CD4-positive, CD25-positive, alpha-beta regulatory T cell (primary cell): ENCODE measurements at regions not wholly inside any gene's neighbourhood (a gene's known extent, or its start where the extent isn't known, plus 50 kb on each side); places are given as distances from the start of the nearest gene placed in this dataset.
"Not testable (repeated sequence)": the region's sequence is repeated elsewhere in the genome, so short reads cannot be mapped to it uniquely, and the experiment has no call there.

Experiments
- ATAC-seq, 2 donors: fragments of 150-1000 bp; cut with Tn5 transposase; one replicate each; pipeline ENCODE4 v1.10.0; 2021; ENCODE audit warnings: low read depth in 2 of 2, moderate number of reproducible peaks in 2 of 2, moderate library complexity in 1 of 2
- DNase-seq, 3 donors: peaks; one replicate each; pipeline versions ENCODE4 v3.0.0 to v3.0.0-alpha.2; 2012 to 2022; ENCODE audit warnings: mixed read lengths in 1 of 3
- H3K27ac ChIP-seq: one replicate; pipeline ENCODE4 v1.7.0; 2013; ENCODE audit warnings: mild to moderate bottlenecking, low read length; ENCODE audit not compliant: insufficient read depth, poor library complexity, severe bottlenecking
- H3K27me3 ChIP-seq: one replicate; pipeline ENCODE4 v1.7.0; 2013; ENCODE audit warnings: low read length; ENCODE audit not compliant: control insufficient read depth, insufficient read depth
- H3K36me3 ChIP-seq: one replicate; pipeline ENCODE4 v1.7.0; 2013; ENCODE audit warnings: mild to moderate bottlenecking, low read length, moderate library complexity; ENCODE audit not compliant: control insufficient read depth, insufficient read depth
- H3K4me1 ChIP-seq: 2 replicates; pipeline ENCODE4 v1.7.0; 2013; ENCODE audit warnings: mild to moderate bottlenecking, low read length; ENCODE audit not compliant: insufficient read depth, control insufficient read depth, poor library complexity, severe bottlenecking
- H3K4me3 ChIP-seq: one replicate; pipeline ENCODE4 v1.7.0; 2013; ENCODE audit warnings: low read depth, mild to moderate bottlenecking, low read length, moderate library complexity
- H3K9me3 ChIP-seq, 2 experiments: 1 replicate in 1 of 2; 2 replicates in 1 of 2; pipeline ENCODE4 v1.7.0; 2013; ENCODE audit warnings: low read length in 2 of 2, mild to moderate bottlenecking in 1 of 2, moderate library complexity in 1 of 2; ENCODE audit not compliant: control insufficient read depth in 2 of 2
- H3K27ac Mint-ChIP-seq, 3 donors: one replicate each; pipeline ENCODE4 v1.8.0; 2020 to 2022; ENCODE audit warnings: mild to moderate bottlenecking in 3 of 3, mixed read lengths in 3 of 3, moderate library complexity in 2 of 3
- H3K27me3 Mint-ChIP-seq: one replicate; pipeline ENCODE4 v1.8.0; 2022; ENCODE audit warnings: mild to moderate bottlenecking, mixed read lengths
- H3K36me3 Mint-ChIP-seq: one replicate; pipeline ENCODE4 v1.8.0; 2020; ENCODE audit warnings: mixed read lengths
- H3K4me1 Mint-ChIP-seq, 4 donors: one replicate each; pipeline ENCODE4 v1.8.0; 2020 to 2022; ENCODE audit warnings: mixed read lengths in 4 of 4, mild to moderate bottlenecking in 1 of 4
- H3K4me3 Mint-ChIP-seq, 4 donors: one replicate each; pipeline ENCODE4 v1.8.0; 2020 to 2022; ENCODE audit warnings: mild to moderate bottlenecking in 4 of 4, mixed read lengths in 4 of 4, moderate library complexity in 3 of 4
- H3K9me3 Mint-ChIP-seq, 7 donors: one replicate each; pipeline ENCODE4 v1.8.0; 2020 to 2022; ENCODE audit warnings: mixed read lengths in 7 of 7, mild to moderate bottlenecking in 3 of 7, moderate library complexity in 2 of 7

DNA sequence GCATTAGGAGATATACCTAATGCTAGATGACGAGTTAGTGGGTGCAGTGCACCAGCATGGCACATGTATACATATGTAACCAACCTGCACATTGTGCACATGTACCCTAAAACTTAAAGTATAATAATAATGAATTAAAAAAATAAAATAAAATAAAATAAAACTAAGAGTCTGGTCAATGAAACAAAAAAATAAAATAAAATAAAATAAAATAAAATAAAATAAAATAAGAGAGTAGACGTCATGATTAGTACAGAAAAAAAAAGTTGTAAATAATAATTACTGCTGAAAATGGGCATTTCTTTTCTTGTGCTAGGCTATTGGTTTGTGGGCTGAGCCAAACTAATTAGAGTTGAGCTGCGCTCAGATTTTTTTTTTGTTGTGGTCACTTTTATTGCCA lies 362.8 kb downstream of the CYLC2 start:
- not testable (repeated sequence) for H3K27me3 ChIP-seq, H3K27me3 Mint-ChIP-seq, H3K36me3 ChIP-seq, DNase-seq, H3K4me1 Mint-ChIP-seq, H3K4me1 ChIP-seq, H3K4me3 Mint-ChIP-seq, H3K27ac ChIP-seq, H3K4me3 ChIP-seq, H3K36me3 Mint-ChIP-seq, H3K9me3 ChIP-seq, H3K27ac Mint-ChIP-seq, ATAC-seq
- peaks cover 2 to 26% (median 5%) of the 10 kb centered on the region in 7 donors for H3K9me3 Mint-ChIP-seq

- H3K9me3 Mint-ChIP-seq = peaks cover 0 to 15% (median 5%) of the 10 kb centered on the region in 7 donors
- Histone ChIP-seq H3K36me3 (no peaks in the 10 kb centered on the region), H3K4me3 (no peak overlapping the region), H3K27me3 (no peaks in the 10 kb centered on the region), H3K4me1 (no peaks in the 10 kb centered on the region), H3K27ac (no peak overlapping the region), H3K9me3 (no peaks in the 10 kb centered on the region)
- no peak overlapping the region for H3K27ac Mint-ChIP-seq
- no peak for ATAC-seq
- H3K4me3 Mint-ChIP-seq = no peak overlapping the region
- no peaks in the 10 kb centered on the region for H3K27me3 Mint-ChIP-seq
- H3K4me1 Mint-ChIP-seq = no peaks in the 10 kb centered on the region
- DNase-seq = no peak
- H3K36me3 Mint-ChIP-seq = no peaks in the 10 kb centered on the region
Measured at GRCh38 chr9:103361906-103362305, 366.8 kb downstream of the CYLC2 start.

GRCh38 chr9:103362986-103363385 lies 367.9 kb downstream of the CYLC2 start:
- ATAC-seq (no peak), DNase-seq (no peak)
- Mint-ChIP-seq H3K36me3 (no peaks in the 10 kb centered on the region), H3K4me1 (no peaks in the 10 kb centered on the region), H3K4me3 (no peak overlapping the region), H3K27ac (no peak overlapping the region), H3K9me3 (peaks cover 0 to 15% (median 5%) of the 10 kb centered on the region in 7 donors), H3K27me3 (no peaks in the 10 kb centered on the region)
- H3K36me3 ChIP-seq = no peaks in the 10 kb centered on the region
- no peak overlapping the region for H3K27ac ChIP-seq
- no peaks in the 10 kb centered on the region for H3K27me3 ChIP-seq
- no peak overlapping the region for H3K4me3 ChIP-seq
- H3K4me1 ChIP-seq = no peaks in the 10 kb centered on the region
- H3K9me3 ChIP-seq = no peaks in the 10 kb centered on the region

DNA sequence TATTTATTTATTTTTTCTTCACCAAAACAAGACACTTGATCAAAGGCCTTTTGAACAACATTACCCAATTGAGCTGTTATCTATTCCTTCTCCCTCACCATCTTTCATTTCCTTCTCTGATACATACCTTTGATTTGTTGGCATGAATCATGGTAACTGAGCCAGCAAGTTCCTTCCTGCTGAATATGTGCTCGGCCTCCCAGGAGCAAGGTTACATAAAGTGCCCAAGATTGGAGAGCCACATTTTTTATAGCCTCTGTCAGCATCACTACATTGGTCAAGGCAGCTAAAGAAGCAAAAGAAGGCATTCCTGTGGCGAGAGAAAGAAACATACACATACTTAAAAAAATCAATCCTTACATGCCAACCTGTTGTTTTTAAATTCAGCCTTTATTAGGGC lies 369.6 kb downstream of the CYLC2 start:
- H3K9me3 Mint-ChIP-seq = peaks cover 0 to 12% (median 3%) of the 10 kb centered on the region in 7 donors
- no peaks in the 10 kb centered on the region for H3K27me3 Mint-ChIP-seq
- Histone ChIP-seq H3K9me3 (no peaks in the 10 kb centered on the region), H3K27me3 (no peaks in the 10 kb centered on the region), H3K4me3 (no peak overlapping the region), H3K36me3 (no peaks in the 10 kb centered on the region), H3K27ac (no peak overlapping the region), H3K4me1 (no peaks in the 10 kb centered on the region)
- ATAC-seq (no peak), DNase-seq (no peak)
- no peak overlapping the region for H3K27ac Mint-ChIP-seq
- no peaks in the 10 kb centered on the region for H3K4me1 Mint-ChIP-seq
- H3K4me3 Mint-ChIP-seq = no peak overlapping the region
- no peaks in the 10 kb centered on the region for H3K36me3 Mint-ChIP-seq

DNA sequence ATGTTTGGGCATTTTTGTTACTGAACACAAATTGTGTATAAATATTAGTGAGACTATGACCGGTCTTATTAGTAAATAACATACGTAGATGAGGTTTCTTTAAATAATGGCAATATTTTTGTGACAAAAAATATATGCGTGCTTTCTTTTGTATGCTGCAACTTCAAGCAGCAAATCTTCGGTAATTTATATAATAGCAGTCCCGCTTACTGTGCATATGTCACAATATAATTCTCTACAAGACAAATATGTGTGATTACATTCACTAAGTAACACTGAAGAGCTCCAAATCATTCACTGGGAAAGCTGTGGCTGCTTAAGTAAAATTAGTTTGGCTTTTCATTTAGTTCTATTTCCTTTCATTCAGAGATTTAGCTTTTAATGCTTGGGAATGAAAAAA lies 376.0 kb downstream of the CYLC2 start:
- H3K27ac ChIP-seq = no peak overlapping the region
- DNase-seq (no peak), ATAC-seq (no peak)
- Mint-ChIP-seq H3K4me3 (no peak overlapping the region), H3K9me3 (peaks cover 2 to 9% (median 5%) of the 10 kb centered on the region in 7 donors), H3K36me3 (no peaks in the 10 kb centered on the region), H3K4me1 (no peaks in the 10 kb centered on the region), H3K27me3 (no peaks in the 10 kb centered on the region), H3K27ac (no peak overlapping the region)
- H3K27me3 ChIP-seq = no peaks in the 10 kb centered on the region
- H3K4me3 ChIP-seq = no peak overlapping the region
- no peaks in the 10 kb centered on the region for H3K9me3 ChIP-seq
- H3K36me3 ChIP-seq = no peaks in the 10 kb centered on the region
- no peaks in the 10 kb centered on the region for H3K4me1 ChIP-seq

GRCh38 chr9:103372828-103373227 lies 377.7 kb downstream of the CYLC2 start:
- Histone ChIP-seq H3K27ac (no peak overlapping the region), H3K4me1 (no peaks in the 10 kb centered on the region), H3K4me3 (no peak overlapping the region), H3K9me3 (no peaks in the 10 kb centered on the region), H3K36me3 (no peaks in the 10 kb centered on the region), H3K27me3 (no peaks in the 10 kb centered on the region)
- Mint-ChIP-seq H3K36me3 (no peaks in the 10 kb centered on the region), H3K27ac (peak overlapping the region in 1 of 3 donors; percentile 10), H3K4me3 (no peak overlapping the region), H3K4me1 (no peaks in the 10 kb centered on the region), H3K27me3 (no peaks in the 10 kb centered on the region), H3K9me3 (peaks cover 2 to 12% (median 5%) of the 10 kb centered on the region in 7 donors)
- no peak for ATAC-seq
- no peak for DNase-seq

- H3K27ac ChIP-seq = no peak overlapping the region
- H3K4me3 ChIP-seq = no peak overlapping the region
- peaks cover 0 to 7% (median 3%) of the 10 kb centered on the region in 7 donors for H3K9me3 Mint-ChIP-seq
- H3K4me3 Mint-ChIP-seq = no peak overlapping the region
- H3K9me3 ChIP-seq = no peaks in the 10 kb centered on the region
- H3K36me3 ChIP-seq = no peaks in the 10 kb centered on the region
- no peak for DNase-seq
- H3K4me1 ChIP-seq = no peaks in the 10 kb centered on the region
- no peaks in the 10 kb centered on the region for H3K27me3 ChIP-seq
- H3K27me3 Mint-ChIP-seq = no peaks in the 10 kb centered on the region
- no peak for ATAC-seq
- H3K4me1 Mint-ChIP-seq = no peaks in the 10 kb centered on the region
- no peak overlapping the region for H3K27ac Mint-ChIP-seq
- no peaks in the 10 kb centered on the region for H3K36me3 Mint-ChIP-seq
Measured at GRCh38 chr9:103377667-103378066, 382.5 kb downstream of the CYLC2 start.

- DNase-seq = peak in 2 of 3 donors; percentile 8 to 31
- Histone ChIP-seq H3K27me3 (no peaks in the 10 kb centered on the region), H3K9me3 (no peaks in the 10 kb centered on the region), H3K27ac (no peak overlapping the region), H3K4me1 (no peaks in the 10 kb centered on the region), H3K36me3 (no peaks in the 10 kb centered on the region), H3K4me3 (no peak overlapping the region)
- Mint-ChIP-seq H3K9me3 (peaks cover 0 to 5% (median 2%) of the 10 kb centered on the region in 7 donors), H3K4me1 (no peaks in the 10 kb centered on the region), H3K27ac (no peak overlapping the region), H3K4me3 (no peak overlapping the region), H3K27me3 (no peaks in the 10 kb centered on the region), H3K36me3 (no peaks in the 10 kb centered on the region)
- peak in 1 of 2 donors; percentile 37 for ATAC-seq
Measured at GRCh38 chr9:103397868-103398600, 402.9 kb downstream of the CYLC2 start.
